Endodermal cell (in vitro differentiated cells): ENCODE measurements at regions not wholly inside any gene's neighbourhood (a gene's known extent, or its start where the extent isn't known, plus 50 kb on each side); places are given as distances from the start of the nearest gene placed in this dataset.

Experiments used
- DNase-seq: peaks from one replicate; pipeline ENCODE4 v3.0.0-alpha.2; 2017
- H3K27ac ChIP-seq: 2 replicates; pipeline ENCODE4 v1.5.1; 2013; ENCODE audit warnings: mild to moderate bottlenecking, low read depth, low read length, moderate library complexity
- H3K27me3 ChIP-seq: 2 replicates; pipeline ENCODE4 v1.6.1; 2013; ENCODE audit warnings: mild to moderate bottlenecking, low read length, moderate library complexity; ENCODE audit not compliant: insufficient read depth, control insufficient read depth, poor library complexity, severe bottlenecking
- H3K36me3 ChIP-seq: 2 replicates; pipeline ENCODE4 v1.7.0; 2013; ENCODE audit warnings: mild to moderate bottlenecking, low read length, moderate library complexity; ENCODE audit not compliant: control insufficient read depth, insufficient read depth
- H3K4me1 ChIP-seq: one replicate; pipeline ENCODE4 v1.7.0; 2013; ENCODE audit warnings: low read length; ENCODE audit not compliant: control insufficient read depth, insufficient read depth
- H3K4me3 ChIP-seq: 2 replicates; pipeline ENCODE4 v1.5.1; 2013; ENCODE audit warnings: mild to moderate bottlenecking, low read length, moderate library complexity
- H3K9ac ChIP-seq: 2 replicates; pipeline ENCODE4 v1.6.1; 2013; ENCODE audit warnings: mild to moderate bottlenecking, low read length, moderate library complexity; ENCODE audit not compliant: poor library complexity, severe bottlenecking; ENCODE audit errors: extremely low read depth
- H3K9me3 ChIP-seq: 2 replicates; pipeline ENCODE4 v1.6.1; 2013; ENCODE audit warnings: mild to moderate bottlenecking, low read length, moderate library complexity; ENCODE audit not compliant: control insufficient read depth
- H3K27ac Mint-ChIP-seq: 2 replicates; pipeline ENCODE4 v1.8.0; 2020; ENCODE audit warnings: mixed read lengths
- H3K27me3 Mint-ChIP-seq: 2 replicates; pipeline ENCODE4 v1.8.0; 2021; ENCODE audit warnings: mild to moderate bottlenecking, mixed read lengths; ENCODE audit not compliant: insufficient read depth
- H3K36me3 Mint-ChIP-seq: 2 replicates; pipeline ENCODE4 v1.8.0; 2020; ENCODE audit warnings: low read depth, mixed read lengths
- H3K4me1 Mint-ChIP-seq: 2 replicates; pipeline ENCODE4 v1.8.0; 2020; ENCODE audit warnings: mixed read lengths
- H3K4me3 Mint-ChIP-seq: 2 replicates; pipeline ENCODE4 v1.8.0; 2020; ENCODE audit warnings: mild to moderate bottlenecking, moderate library complexity, mixed read lengths
- H3K9me3 Mint-ChIP-seq: 2 replicates; pipeline ENCODE4 v1.8.0; 2020; ENCODE audit warnings: mild to moderate bottlenecking, mixed read lengths
- CTCF ChIP-seq: fragments of 200-600 bp; sonication (generic); conservative IDR thresholded peaks from 2 replicates; pipeline ENCODE4 v1.5.0; 2021; ENCODE audit warnings: antibody characterized with exemption, mild to moderate bottlenecking
- WGBS, 2 experiments: methylation state at CpG; one replicate each; pipeline versions ENCODE4 v1.1.5 to v1.1.7; 2013; ENCODE audit warnings: missing lambda C conversion rate in 2 of 2, mixed read lengths in 1 of 2; ENCODE audit not compliant: insufficient coverage in 1 of 2, insufficient read length in 1 of 2; 5-methylcytosine and 5-hydroxymethylcytosine counted together

GRCh38 chr3:31051226-31051625, 156.8 kb upstream of the GADL1 start:
- no peaks in the 10 kb centered on the region for H3K4me1 ChIP-seq
- no peak for TF ChIP-seq CTCF
- 94% methylated on average over 1 of the region's 1 CpG; no CpG with 5 or more reads in 1 of the 2 experiments for WGBS, 2 experiments
- H3K27me3 Mint-ChIP-seq, result peaks cover 4% of the 10 kb centered on the region
- H3K36me3 Mint-ChIP-seq, result no peaks in the 10 kb centered on the region
- H3K27ac Mint-ChIP-seq, result no peak overlapping the region
- H3K4me1 Mint-ChIP-seq, result no peaks in the 10 kb centered on the region
- DNase-seq, result no peak
- no peak overlapping the region for H3K4me3 ChIP-seq
- H3K9me3 ChIP-seq, result peaks cover 4% of the 10 kb centered on the region
- no peak overlapping the region for H3K27ac ChIP-seq
- no peak overlapping the region for H3K4me3 Mint-ChIP-seq
- no peak overlapping the region for H3K9ac ChIP-seq
- H3K9me3 Mint-ChIP-seq, result peaks cover 18% of the 10 kb centered on the region
- H3K27me3 ChIP-seq, result no peaks in the 10 kb centered on the region
- no peaks in the 10 kb centered on the region for H3K36me3 ChIP-seq

GRCh38 chr3:31053299-31053698, 158.8 kb upstream of the GADL1 start:
- Histone ChIP-seq H3K4me3 (no peak overlapping the region), H3K9me3 (peaks cover 21% of the 10 kb centered on the region), H3K27ac (no peak overlapping the region), H3K9ac (no peak overlapping the region), H3K27me3 (no peaks in the 10 kb centered on the region), H3K36me3 (no peaks in the 10 kb centered on the region), H3K4me1 (no peaks in the 10 kb centered on the region)
- no peak for DNase-seq
- 60 to 93% methylated on average over 1 of the region's 1 CpG for WGBS, 2 experiments
- Mint-ChIP-seq H3K36me3 (no peaks in the 10 kb centered on the region), H3K9me3 (peaks cover 37% of the 10 kb centered on the region), H3K27ac (no peak overlapping the region), H3K4me3 (no peak overlapping the region), H3K27me3 (peaks cover 2% of the 10 kb centered on the region), H3K4me1 (no peaks in the 10 kb centered on the region)
- no peak for TF ChIP-seq CTCF

- DNase-seq, result no peak
- no peaks in the 10 kb centered on the region for H3K36me3 ChIP-seq
- H3K4me1 ChIP-seq, result no peaks in the 10 kb centered on the region
- Mint-ChIP-seq H3K27ac (no peak overlapping the region), H3K9me3 (peaks cover 43% of the 10 kb centered on the region), H3K36me3 (no peaks in the 10 kb centered on the region), H3K4me3 (no peak overlapping the region), H3K27me3 (peaks cover 2% of the 10 kb centered on the region), H3K4me1 (no peaks in the 10 kb centered on the region)
- WGBS, 2 experiments, result 92 to 95% methylated on average over 2 to 6 of the region's 6 CpGs
- H3K4me3 ChIP-seq, result no peak overlapping the region
- H3K27ac ChIP-seq, result no peak overlapping the region
- no peak for TF ChIP-seq CTCF
- H3K27me3 ChIP-seq, result no peaks in the 10 kb centered on the region
- peaks cover 27% of the 10 kb centered on the region for H3K9me3 ChIP-seq
- no peak overlapping the region for H3K9ac ChIP-seq
Observed at GRCh38 chr3:31054032-31054431, 159.6 kb upstream of the GADL1 start.
